Stimulated activated CD8-positive, alpha-beta memory T cell treated with anti-CD3 and anti-CD28 coated beads, Interleukin-7, amount 100 ng/mL, for 1 hour (primary cell): ENCODE measurements at regions not wholly inside any gene's neighbourhood (a gene's known extent, or its start where the extent isn't known, plus 50 kb on each side); places are given as distances from the start of the nearest gene placed in this dataset.
"Not testable (repeated sequence)": the region's sequence is repeated elsewhere in the genome, so short reads cannot be mapped to it uniquely, and the experiment has no call there.

Experiments
- DNase-seq, 2 donors: peaks; one replicate each; pipeline ENCODE4 v3.0.0-alpha.2; 2020; ENCODE audit warnings: low read depth in 2 of 2

- no peak for DNase-seq
Observed at GRCh38 chr6:21771626-21772320, 178.2 kb downstream of the SOX4 start.

- DNase-seq = no peak
Observed at GRCh38 chr6:21772477-21772876, 178.9 kb downstream of the SOX4 start.

GRCh38 chr6:21772884-21773575, 179.5 kb downstream of the SOX4 start:
- DNase-seq = no peak

- no peak for DNase-seq
Observed at GRCh38 chr6:21773576-21773968, 180.0 kb downstream of the SOX4 start.

- no peak for DNase-seq
Observed at GRCh38 chr6:21777846-21778245, 184.3 kb downstream of the SOX4 start.

- DNase-seq = no peak
Observed at GRCh38 chr6:21780141-21780540, 186.6 kb downstream of the SOX4 start.

GRCh38 chr6:21780679-21781078, 187.1 kb downstream of the SOX4 start:
- no peak for DNase-seq

GRCh38 chr6:21781128-21781527, 187.6 kb downstream of the SOX4 start:
- DNase-seq = no peak

- DNase-seq = no peak
Observed at GRCh38 chr6:21785164-21785563, 191.6 kb downstream of the SOX4 start.

GRCh38 chr6:21791056-21791455, 197.5 kb downstream of the SOX4 start:
- no peak for DNase-seq

- DNase-seq = no peak
Observed at GRCh38 chr6:21791581-21791980, 198.0 kb downstream of the SOX4 start.

GRCh38 chr6:21792177-21792576, 198.6 kb downstream of the SOX4 start:
- DNase-seq = no peak

- not testable (repeated sequence) for DNase-seq
Observed at GRCh38 chr6:21796979-21797378, 203.4 kb downstream of the SOX4 start.

- DNase-seq = no peak
Observed at GRCh38 chr6:21798468-21798867, 204.9 kb downstream of the SOX4 start.

GRCh38 chr6:21800330-21800729, 206.8 kb downstream of the SOX4 start:
- DNase-seq = no peak

- no peak for DNase-seq
Observed at GRCh38 chr6:21800948-21801438, 207.4 kb downstream of the SOX4 start.

GRCh38 chr6:21801446-21802174, 208.1 kb downstream of the SOX4 start:
- no peak for DNase-seq

- no peak for DNase-seq
Observed at GRCh38 chr6:21802175-21802822, 208.7 kb downstream of the SOX4 start.

GRCh38 chr6:21804941-21805610, 211.5 kb downstream of the SOX4 start:
- DNase-seq = no peak

GRCh38 chr6:21807299-21808044, 213.9 kb downstream of the SOX4 start:
- no peak for DNase-seq

GRCh38 chr6:21808045-21808470, 214.5 kb downstream of the SOX4 start:
- DNase-seq = no peak
